IMR-90 (cell line): ENCODE measurements at regions not wholly inside any gene's neighbourhood (a gene's known extent, or its start where the extent isn't known, plus 50 kb on each side); places are given as distances from the start of the nearest gene placed in this dataset.
"Not testable (repeated sequence)": the region's sequence is repeated elsewhere in the genome, so short reads cannot be mapped to it uniquely, and the experiment has no call there.

Source experiments
- MAZ ChIP-seq: IDR thresholded peaks from 2 replicates; pipeline ENCODE4 v1.6.1; 2012; ENCODE audit warnings: low read depth, mild to moderate bottlenecking, low read length, improper control_type of control experiment, moderate library complexity, borderline replicate concordance
- RFX5 ChIP-seq: IDR thresholded peaks from 2 replicates; pipeline ENCODE4 v1.8.0; 2012; ENCODE audit warnings: low read depth, mild to moderate bottlenecking, low read length, moderate library complexity
- SMC3 ChIP-seq: fragments of 150-350 bp; IDR thresholded peaks from 2 replicates; pipeline ENCODE4 v1.6.1; 2016; ENCODE audit warnings: low read depth, mild to moderate bottlenecking, antibody characterized with exemption, low read length, moderate library complexity
- TF ChIP-seq, protein P1 (sequence below): fragments of 150-350 bp; IDR thresholded peaks from 2 replicates; pipeline ENCODE4 v1.6.1; 2017; ENCODE audit warnings: mild to moderate bottlenecking, antibody characterized with exemption, low read length, low read depth
- TF ChIP-seq, protein P2 (sequence below): conservative IDR thresholded peaks from 2 replicates; pipeline ENCODE4 v1.5.1; 2012; ENCODE audit warnings: mild to moderate bottlenecking, low read depth, low read length, improper control_type of control experiment

DNA sequence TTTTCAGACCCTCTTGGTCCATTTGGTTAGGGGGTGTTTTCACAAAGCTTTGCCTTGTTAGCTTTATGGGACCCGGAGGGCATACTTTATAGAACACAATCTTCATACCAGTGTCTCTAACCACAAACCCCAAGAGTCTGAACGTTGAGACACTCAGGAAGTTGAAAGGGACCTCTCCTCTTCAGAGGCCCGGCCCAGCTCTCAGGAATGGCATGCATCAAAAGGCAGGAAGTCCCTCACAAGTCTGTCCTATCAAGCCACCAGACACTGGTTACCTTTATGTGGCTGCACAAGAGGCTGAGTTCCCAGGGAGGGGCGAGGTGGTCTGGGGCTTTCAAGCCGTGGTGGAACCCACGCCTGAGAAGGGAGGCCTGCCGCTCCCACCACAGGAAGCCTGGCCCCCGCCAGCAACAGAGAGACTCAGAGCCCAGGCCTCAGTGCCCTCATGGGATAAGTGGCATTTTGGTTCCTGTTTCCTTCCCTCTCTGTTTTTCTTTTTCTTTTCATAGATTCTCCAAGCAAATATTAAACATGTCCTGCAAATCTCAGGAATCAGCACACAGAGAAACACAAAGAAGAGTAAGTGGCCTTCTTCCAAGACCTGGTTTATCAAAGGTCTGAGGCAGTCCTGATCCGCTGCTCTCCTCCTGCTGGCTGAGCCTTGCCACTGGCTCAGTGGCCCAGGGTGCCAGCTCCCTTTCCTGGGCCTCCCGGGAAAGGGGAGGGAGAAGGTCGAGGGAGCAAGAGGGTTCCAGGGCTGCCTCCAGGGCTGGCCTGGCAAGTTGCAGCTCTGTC lies 50.6 kb upstream of the SMURF2 start:
- TF ChIP-seq, protein P1, sequence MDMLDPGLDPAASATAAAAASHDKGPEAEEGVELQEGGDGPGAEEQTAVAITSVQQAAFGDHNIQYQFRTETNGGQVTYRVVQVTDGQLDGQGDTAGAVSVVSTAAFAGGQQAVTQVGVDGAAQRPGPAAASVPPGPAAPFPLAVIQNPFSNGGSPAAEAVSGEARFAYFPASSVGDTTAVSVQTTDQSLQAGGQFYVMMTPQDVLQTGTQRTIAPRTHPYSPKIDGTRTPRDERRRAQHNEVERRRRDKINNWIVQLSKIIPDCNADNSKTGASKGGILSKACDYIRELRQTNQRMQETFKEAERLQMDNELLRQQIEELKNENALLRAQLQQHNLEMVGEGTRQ = not testable (repeated sequence)
- TF ChIP-seq, protein P2, sequence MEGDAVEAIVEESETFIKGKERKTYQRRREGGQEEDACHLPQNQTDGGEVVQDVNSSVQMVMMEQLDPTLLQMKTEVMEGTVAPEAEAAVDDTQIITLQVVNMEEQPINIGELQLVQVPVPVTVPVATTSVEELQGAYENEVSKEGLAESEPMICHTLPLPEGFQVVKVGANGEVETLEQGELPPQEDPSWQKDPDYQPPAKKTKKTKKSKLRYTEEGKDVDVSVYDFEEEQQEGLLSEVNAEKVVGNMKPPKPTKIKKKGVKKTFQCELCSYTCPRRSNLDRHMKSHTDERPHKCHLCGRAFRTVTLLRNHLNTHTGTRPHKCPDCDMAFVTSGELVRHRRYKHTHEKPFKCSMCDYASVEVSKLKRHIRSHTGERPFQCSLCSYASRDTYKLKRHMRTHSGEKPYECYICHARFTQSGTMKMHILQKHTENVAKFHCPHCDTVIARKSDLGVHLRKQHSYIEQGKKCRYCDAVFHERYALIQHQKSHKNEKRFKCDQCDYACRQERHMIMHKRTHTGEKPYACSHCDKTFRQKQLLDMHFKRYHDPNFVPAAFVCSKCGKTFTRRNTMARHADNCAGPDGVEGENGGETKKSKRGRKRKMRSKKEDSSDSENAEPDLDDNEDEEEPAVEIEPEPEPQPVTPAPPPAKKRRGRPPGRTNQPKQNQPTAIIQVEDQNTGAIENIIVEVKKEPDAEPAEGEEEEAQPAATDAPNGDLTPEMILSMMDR = not testable (repeated sequence)
- TF ChIP-seq SMC3, RFX5, MAZ: not testable (repeated sequence)
